GM12874 (cell line): ENCODE measurements at regions not wholly inside any gene's neighbourhood (a gene's known extent, or its start where the extent isn't known, plus 50 kb on each side); places are given as distances from the start of the nearest gene placed in this dataset.

Experiments
- TF ChIP-seq, protein P1 (sequence below): IDR thresholded peaks from 2 replicates; pipeline ENCODE4 v1.5.1; 2011; ENCODE audit warnings: low read depth, mild to moderate bottlenecking, control low read depth, low read length, moderate library complexity; ENCODE audit not compliant: insufficient read depth

DNA sequence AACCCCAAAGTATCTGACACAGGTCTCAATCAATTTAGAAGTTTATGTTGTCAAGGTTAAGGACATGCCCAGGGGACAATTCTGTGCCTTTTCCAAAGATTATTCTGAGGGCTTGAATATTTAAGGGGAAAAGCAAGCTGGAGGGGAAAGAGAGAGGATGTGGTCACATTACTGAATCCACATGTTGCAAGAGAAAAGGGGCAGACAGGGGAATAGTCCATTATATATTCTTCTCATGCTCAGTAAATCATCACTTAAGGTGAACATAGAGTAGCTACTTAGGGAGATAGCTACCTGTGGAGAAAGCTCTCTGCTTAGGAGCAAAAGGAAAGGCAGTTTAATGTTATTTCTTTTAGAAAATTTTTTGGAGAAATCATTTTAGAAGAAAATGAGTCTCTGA is 751.6 kb downstream of the SI start:
- TF ChIP-seq, protein P1, sequence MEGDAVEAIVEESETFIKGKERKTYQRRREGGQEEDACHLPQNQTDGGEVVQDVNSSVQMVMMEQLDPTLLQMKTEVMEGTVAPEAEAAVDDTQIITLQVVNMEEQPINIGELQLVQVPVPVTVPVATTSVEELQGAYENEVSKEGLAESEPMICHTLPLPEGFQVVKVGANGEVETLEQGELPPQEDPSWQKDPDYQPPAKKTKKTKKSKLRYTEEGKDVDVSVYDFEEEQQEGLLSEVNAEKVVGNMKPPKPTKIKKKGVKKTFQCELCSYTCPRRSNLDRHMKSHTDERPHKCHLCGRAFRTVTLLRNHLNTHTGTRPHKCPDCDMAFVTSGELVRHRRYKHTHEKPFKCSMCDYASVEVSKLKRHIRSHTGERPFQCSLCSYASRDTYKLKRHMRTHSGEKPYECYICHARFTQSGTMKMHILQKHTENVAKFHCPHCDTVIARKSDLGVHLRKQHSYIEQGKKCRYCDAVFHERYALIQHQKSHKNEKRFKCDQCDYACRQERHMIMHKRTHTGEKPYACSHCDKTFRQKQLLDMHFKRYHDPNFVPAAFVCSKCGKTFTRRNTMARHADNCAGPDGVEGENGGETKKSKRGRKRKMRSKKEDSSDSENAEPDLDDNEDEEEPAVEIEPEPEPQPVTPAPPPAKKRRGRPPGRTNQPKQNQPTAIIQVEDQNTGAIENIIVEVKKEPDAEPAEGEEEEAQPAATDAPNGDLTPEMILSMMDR, result no peak

DNA sequence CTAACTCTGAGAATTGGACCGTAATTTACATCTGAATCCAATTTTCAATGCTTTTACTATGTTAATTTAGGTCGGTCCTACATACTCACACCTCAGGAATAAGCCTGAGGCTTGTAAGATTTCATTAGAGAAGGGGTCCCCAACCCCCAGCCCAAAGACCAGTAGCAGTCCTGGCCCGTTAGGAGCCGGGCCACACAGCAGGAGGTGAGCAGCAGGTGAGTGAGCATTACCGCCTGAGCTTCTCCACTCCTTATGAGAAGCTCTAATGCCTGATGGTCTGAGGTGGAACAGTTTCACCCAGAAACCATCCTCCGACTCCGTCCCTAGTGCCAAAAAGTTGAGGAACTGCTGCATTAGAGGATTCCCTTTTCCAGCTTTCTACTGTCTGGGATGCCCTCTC is 757.3 kb downstream of the SI start:
- TF ChIP-seq, protein P1, result no peak

DNA sequence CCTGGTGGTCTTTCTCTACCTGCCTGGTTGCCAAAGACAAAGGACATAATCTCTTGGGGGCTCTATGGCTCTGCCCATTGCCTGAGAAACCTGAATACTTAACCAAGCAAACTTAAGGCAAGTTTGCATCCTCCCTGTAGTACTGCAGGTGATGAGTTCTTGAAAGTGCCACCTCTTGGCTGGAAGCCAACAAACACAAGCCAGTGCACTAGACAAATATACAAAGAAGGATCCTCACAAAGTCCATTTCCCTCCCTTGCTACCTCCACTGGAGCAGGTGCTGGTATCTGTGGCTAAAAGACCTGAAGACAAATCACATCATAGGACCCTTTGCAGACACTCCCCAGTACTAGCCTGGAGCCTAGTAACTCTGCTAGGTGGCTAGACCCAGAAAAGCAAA is 772.3 kb downstream of the SI start:
- TF ChIP-seq, protein P1, result no peak

DNA sequence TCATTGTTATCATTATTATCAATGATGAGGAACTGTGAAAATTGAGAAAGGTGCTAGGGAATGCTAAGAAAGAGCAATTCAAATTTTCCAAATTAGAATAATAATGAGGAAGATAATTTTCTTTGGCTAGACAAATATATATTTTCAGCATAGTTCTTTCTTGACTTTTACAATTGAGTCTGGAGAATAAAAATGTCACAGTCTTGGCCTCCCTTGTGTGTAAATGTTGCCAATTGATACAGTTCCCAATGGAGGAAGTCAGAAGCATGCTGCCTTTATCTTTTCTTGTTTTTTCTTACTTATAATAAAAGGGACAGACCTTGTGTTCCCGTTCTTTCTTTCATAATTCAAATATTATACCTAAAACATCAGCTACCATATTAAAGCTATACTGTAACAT is 774.4 kb downstream of the SI start:
- TF ChIP-seq, protein P1, result no peak

DNA sequence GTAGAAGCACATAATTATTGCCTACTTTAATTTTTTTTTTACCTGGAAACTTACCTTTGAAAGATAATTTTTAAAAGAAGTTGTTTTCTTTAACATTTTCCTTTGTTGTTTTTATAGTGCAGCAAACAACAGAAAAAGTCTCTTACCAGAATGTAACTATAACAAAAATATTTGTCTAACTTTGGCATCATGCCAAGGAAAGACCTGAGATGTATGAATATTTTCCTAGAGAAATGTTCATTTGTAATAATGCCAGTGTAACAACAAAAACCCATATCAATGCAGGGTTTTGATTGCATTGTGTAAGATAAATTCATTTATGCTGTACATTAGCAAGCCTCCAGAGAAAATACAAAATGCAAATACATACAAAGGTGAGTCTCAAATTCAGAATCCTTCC is 775.7 kb downstream of the SI start:
- TF ChIP-seq, protein P1, result no peak

DNA sequence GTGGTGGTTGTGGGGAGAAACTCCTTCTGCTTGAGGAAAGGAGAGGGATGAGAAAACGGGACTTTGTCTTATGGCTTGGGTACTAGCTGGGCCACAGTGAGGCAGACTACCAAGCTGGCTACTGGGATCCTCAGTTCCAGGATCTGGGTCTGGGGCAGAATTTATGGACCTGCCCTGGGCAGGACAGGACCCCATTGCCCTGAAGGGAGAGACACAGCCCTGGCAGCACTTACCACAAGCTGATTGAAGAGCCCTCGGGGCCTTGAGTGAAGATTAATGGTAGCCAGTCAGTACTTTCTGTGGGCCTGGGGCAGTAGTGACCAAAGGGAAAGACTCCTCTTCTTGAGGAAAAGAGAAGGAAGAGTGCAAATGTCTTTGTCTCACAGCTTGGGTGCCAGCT is 799.7 kb downstream of the SI start:
- TF ChIP-seq, protein P1, result no peak

DNA sequence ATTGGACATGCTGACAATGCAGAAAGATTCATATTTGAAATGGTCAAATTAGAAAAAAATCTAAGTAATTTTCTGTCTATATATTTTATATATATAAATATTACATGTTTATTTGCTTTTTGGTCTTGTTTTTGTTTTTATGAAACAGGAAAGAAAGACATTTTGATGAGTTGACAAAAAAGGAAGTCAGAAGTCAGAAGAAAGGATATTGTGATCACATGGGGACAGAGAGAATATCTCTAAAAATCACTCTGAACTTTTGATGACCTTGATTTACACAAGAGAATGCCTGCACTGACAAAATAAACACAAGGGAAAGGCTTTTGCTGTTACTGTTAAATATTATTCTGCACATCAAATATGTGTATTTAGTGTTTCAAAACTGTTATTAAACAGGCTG is 811.2 kb downstream of the SI start:
- TF ChIP-seq, protein P1, result no peak

DNA sequence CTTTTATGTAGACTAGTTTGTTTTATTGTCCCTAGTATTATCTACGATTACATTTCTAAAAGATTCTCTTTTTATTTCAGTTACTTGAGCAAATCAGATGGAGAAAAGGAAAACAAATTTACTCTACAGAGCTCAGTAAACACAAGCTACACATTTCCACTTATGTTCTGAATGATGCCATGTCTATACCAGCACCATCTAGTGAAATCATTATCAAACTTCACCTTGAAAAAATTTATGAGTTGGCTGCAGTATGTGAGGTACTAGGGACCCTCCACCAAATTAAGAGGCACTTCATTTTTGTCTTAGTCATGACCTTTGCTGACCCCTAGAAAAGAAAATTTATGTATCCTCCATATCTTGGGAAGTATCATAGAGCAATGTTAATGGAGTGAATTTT is 827.4 kb downstream of the SI start:
- TF ChIP-seq, protein P1, result no peak
